RPMI8226 (cell line): ENCODE measurements at regions not wholly inside any gene's neighbourhood (a gene's known extent, or its start where the extent isn't known, plus 50 kb on each side); places are given as distances from the start of the nearest gene placed in this dataset.
"Not testable (repeated sequence)": the region's sequence is repeated elsewhere in the genome, so short reads cannot be mapped to it uniquely, and the experiment has no call there.

Source experiments
- DNase-seq: peaks from one replicate; pipeline ENCODE4 v3.0.0-alpha.2; 2015

DNA sequence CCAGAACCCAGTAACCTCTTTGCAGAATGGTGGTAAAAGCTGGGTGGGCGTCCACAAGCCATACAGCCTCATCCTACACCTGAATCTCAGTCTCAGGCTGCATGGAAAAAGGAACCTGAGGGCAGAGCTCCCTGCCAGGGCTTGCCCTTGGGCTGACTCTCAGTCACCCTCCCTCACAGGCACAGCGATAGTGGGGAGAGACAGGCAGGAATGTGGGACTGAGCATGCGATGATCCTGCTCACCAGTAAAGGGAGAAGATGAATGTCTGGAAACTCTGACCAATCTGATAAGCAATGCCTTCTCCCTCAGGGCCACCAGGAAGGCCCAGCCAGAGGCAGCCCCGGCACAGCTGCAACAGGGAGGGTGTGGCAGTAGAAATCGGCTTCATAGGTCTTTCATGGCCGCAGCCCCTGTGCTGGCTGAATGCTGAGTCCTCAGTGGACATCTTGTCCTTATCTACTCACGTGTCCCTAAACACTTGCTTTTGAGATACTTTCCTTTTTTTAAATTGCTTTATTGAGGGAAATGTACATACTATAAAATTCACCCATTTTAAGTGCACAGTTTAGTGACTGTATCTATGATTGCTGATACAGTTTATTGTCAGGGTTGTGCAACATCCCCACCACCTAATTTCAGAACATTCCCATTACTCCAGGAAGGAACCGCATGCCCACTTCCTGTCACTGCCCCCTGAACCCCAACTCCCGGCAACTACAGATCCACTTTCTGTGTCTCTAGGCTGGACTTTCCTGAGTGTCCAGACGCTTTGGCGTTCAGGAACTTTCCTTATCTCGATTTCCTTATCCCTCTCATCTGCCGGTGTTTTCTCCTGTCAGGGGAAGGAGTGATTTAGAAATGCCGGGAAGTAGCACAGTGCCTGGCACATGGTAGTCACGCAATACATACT is 258.1 kb downstream of the PCNX1 start:
- DNase-seq, result no peak

DNA sequence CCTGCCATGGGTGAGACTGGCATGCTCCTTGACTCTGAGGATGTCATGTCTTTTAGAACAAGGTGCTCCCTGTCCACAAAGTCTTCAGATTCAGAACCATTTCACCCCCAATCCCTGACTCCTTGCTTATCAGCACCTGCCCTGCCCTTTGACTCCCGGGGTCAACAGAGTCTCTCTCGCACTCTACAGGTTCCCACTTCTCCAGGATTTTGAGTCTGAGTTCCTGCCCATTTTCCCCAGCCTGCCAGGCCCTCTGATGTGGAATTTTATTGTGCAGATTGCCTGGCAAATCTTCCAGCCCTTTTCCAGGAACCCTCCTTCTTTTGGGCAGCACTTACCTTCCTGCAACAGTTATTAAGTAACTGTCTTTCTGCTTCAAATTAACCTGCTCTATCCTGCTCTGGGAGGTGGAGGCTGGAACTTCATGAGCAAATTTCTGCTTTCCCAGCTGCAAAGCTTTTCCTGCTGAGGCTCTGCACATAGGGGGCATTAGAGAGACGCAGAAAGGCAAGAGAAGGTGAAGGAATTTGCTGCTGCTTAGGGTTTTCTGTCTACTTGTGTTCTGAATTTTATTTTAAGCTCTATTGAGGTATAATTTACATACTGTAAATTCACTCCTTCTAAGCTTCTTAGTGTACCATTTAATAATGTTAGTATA is 259.1 kb downstream of the PCNX1 start:
- DNase-seq, result peak; percentile 72

DNA sequence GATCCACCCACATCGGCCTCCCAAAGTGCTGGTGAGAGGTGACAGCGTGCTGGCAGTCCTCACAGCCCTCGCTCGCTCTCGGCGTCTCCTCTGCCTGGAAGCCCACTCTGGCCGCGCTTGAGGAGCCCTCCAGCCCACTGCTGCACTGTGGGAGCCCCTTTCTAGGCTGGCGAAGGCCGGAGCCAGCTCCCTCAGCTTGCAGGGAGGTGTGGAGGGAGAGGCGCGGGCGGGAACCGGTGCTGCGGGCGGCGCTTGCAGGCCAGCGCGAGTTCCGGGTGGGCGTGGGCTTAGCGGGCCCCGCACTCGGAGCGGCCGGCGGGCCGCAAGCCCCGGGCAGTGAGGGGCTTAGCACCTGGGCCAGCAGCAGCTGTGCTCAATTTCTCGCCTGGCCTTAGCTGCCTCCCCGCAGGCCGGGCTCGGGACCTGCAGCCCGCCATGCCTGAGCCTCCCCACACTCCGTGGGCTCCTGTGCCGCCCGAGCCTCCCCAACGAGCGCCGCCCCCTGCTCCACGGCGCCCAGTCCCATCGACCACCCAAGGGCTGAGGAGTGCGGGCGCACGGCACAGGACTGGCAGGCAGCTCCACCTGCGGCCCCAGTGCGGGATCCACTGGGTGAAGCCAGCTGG is 260.2 kb downstream of the PCNX1 start:
- not testable (repeated sequence) for DNase-seq

DNA sequence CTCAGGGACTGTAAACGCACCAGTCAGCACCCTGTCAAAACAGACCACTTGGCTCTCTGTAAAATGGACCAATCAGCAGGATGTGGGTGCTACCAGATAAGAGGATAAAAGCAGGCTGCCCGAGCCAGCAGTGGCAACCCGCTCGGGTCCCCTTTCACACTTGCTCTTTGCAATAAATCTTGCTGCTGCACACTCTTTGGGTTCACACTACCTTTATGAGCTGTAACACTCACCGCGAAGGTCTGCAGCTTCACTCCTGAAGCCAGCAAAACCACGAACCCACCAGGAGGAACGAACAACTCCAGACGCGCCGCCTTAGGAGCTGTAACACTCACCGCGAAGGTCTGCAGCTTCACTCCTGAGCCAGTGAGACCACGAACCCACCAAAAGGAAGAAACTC is 260.9 kb downstream of the PCNX1 start:
- not testable (repeated sequence) for DNase-seq

DNA sequence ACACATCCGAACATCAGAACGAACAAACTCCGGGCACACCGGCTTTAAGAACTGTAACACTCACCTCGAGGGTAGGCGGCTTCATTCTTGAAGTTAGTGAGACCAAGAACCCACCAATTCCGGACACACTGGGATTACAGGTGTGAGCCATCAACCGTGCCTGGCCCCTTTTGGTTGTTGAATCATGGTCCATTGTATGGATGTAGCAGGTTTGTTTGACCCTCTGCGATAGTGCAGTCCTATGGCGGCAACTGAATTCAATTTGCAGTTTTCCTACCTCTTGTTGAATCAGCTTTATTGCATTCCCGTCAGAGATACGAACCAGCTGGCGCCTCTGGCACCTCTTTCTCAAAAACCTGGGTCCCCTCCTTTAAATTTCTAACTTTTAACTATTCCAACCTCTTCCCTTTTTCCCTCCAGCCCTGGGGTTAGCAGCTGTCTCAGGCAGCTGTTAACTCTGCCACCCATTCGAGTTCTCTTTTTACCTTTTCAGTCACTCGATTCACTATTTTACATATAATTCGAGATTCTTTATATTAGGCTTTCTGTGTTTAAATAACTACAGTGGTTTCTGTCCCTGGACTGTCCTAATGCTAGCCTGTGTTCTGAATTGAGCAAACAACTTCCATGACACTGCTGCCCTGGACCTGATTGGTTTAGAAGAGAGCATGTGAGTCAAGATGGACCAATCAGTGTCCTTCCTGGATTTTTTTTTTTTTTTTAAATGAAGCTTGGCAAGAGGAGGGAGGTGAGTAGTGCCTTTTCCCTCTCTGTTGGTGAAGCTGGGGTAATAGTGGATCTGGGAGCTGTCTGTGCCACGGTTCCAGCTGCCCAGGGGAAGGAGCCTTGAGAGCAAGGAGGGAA is 261.5 kb downstream of the PCNX1 start:
- DNase-seq, result no peak

DNA sequence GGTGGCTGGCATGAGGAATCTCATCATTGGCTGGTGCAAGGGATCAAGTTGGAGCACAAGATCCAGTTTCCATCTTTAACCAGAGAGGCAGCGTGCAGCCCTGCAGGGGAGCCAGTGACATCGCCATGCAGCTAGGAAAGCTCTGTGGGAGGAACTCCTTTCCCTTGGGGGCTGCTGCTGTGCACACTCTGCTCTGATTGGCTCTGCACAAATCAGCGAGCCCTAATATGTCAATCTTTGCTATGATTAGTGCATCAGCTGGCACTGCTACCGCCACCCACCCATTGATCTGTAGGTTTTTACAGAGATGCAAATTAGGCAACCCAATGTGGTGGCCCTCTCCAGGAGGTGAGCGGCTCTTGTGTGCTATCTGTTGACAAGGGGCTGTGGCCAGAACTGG is 262.6 kb downstream of the PCNX1 start:
- DNase-seq, result no peak

DNA sequence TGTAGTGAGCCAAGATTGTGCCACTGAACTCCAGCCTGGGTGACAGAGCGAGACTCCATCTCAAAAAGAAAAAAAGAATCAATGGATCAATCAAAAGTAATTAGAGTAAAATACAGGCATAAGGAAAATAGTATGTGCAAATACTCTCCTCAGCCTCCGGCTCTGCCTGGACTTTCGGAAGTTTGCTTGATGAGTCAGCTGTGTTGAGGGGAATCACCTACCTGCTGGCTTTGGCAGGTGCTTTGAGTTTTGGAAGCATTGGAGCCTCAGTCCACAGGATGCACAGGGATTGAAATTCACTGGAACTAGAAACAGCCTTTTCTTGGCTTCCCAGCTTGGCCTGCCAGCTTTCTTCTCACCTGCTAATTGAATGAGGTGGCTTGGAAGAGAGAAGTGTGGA is 268.2 kb downstream of the PCNX1 start:
- no peak for DNase-seq

DNA sequence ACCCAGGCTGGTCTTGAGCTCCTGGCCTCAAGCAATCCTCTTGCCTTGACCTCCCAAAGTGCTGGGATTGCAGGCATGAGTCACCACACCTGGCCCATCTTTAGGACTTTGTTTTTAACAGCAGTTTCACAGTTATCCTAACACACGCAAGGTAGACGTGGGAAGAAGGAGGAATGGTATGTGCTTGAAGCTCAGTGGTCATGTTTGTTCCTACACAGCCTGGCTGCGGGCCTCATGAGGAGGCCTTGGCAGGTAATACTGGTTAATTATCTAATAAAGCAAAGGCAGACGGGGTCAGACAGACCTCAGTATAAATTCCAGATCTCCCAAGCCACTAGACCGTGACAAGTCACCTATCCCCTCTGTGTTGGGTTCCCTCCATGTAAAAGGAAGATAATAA is 271.8 kb downstream of the PCNX1 start:
- no peak for DNase-seq

DNA sequence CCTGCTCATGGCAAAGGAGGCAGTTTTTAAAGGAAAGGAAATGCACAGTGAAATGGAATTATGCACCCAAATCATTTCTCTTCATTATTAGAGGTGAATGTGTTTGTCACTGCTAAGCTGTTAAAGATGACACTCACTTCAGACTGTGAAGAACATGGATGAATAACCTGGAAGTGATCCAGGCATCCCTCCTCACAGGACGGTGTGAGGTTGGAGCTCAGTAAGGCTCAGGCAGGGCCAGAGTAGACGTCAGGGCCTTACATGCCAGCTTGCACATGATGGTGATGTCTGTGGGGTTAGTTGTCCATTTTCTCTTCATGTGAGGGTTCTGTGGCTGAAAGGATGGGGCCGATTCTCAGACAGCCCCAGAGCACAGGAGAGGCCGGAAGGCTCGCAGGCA is 273.1 kb downstream of the PCNX1 start:
- no peak for DNase-seq

DNA sequence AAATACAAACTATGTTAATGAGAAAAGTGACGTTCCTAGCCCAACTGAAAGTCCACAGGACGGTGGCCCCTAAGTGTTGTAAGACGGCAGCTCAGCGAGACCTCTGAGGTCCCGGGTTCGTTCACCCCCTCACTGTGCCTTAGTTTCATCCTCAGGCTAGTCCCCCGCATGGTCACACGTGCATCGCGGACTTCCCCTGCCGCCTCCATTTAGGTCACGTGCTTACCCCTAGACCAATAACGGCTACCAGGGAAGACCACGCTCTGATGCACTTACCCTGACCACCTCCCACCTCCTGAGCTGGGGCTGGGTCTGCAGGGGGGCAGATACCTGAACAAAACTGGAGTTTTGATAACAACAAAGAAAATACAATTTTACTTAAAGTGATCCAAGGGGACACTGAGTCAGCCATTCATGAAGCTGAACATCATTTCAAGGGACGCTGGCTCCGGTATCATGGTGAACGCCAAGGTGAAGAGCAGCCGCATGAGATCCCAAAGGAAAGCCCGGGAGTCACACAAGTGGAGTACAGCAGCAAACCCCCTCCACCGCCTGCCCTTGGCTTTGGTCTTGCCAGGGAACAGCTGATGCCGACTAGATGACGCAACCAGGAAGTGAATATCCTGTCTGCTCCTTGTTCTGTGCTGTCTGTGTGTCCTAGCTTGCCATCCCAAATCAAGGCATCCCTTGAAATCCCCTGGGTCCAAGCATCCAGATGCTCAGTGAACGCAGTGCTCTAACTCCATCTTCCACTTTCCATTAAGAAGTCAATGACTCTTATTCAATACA is 274.1 kb downstream of the PCNX1 start:
- no peak for DNase-seq

DNA sequence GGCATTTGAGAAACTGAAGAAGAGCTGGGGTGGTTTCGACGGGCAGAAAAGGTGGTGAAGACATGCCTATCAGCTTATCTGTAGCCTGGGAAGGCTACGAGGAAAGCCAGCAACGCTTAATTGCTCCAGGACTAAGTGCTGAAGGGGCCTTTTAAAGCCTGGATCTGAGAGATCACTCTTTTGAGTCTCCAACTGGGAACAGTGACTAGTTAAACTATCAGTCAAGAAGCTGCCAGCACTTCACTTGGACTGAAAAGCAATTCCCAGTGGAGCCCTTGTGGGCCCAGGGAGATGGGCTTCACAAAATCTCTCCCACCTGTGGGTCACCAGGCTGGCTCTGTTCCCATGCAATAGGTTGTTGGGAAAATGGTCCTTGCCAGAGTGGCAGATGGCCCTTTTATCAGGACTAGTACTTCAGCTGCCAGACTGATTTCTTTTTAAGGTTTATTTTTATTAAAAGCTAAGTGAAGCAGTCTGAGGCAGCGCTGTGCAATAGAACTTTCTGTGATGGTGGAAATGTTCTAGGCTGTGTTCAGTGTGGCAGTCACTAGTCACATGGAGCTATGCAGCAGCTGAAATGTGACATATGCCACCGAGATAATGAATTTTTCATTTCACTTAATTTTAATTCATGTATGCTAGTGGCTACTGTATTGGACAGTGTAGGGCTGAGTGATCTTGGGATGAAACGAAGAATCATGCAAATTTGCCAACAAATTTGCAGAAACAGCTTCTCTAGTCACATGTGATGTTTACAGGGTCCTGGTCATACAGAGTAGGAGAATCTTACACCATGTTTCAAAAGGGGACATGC is 276.8 kb downstream of the PCNX1 start:
- DNase-seq, result no peak

DNA sequence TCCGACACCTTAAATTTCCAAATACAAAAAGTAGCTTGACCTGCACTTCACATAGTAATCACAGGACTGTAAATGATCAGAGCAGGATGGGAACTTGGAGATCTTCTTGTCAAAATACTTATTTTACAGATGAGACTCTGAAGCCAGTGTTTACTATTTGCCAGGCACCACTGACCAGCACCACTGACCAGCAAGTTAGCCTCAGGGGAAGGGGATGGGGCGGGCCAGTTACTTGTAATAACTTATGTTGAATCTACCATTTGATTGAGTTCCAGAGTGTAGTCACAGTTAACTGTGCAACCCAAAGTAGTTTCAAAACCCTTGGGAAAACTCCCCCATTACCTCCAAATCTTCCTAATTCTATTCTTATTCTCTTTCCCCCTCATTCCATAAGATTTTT is 278.4 kb downstream of the PCNX1 start:
- no peak for DNase-seq

DNA sequence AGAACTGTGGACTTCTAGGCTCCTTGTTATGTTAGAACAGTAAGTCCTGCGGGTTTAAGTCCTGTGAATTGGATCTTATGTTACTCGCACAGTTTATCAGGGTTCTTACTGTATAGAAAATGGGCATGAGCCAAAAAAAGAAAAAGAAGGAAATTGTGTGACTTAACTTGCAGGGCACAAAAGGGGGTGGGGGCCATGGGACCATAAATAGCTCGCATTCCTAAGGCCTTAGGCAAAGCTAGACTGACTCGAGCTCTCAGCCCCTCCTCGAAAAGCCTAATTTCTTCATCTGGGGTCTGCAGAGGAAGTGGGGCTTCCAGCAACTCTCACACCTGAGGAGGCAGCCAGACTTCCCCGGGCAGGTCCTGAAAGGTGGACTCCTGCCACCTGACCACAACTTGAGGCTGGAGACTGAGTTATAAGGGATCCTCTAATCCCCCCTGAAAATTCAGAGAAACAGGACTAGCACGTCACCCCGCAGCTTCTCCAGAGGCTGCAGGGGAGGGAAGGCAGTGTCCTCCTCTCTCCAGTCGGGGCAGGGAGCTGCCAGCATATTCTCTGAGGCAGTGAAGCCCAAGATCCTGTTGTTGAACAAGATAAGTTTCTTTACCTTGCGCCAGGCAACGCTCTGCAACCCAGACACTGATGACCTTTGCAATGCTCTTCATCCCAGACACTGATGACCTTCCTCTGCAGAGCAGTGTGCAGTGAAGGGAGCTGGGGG is 280.5 kb downstream of the PCNX1 start:
- no peak for DNase-seq

DNA sequence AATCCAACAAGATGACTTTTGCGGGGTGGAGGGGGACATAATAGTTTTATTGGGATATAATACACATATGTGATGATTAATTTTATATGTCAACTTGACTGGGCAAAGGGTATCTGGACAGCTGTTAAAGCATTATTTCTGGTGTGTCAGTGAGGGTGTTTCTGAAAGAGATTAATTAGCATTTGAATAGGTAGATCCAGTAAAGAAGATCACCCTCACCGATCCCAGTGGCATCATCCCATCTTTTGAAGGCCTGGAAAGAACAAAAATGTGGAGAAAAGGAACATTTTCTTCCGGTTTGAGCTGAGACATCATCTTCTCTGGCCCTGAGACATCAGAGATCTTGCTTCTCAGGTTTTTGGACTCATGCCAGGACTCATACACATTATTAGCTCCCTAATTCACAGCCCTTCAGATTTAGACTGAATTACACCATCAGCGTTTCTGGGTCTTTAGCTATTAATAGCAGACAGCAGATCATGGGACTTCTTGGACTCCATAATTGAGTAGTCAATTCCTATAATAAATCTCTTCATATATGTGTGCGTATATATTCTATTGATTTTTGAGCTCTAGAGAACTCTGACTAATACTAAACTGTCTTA is 283.6 kb downstream of the PCNX1 start:
- DNase-seq, result peak; percentile 65

DNA sequence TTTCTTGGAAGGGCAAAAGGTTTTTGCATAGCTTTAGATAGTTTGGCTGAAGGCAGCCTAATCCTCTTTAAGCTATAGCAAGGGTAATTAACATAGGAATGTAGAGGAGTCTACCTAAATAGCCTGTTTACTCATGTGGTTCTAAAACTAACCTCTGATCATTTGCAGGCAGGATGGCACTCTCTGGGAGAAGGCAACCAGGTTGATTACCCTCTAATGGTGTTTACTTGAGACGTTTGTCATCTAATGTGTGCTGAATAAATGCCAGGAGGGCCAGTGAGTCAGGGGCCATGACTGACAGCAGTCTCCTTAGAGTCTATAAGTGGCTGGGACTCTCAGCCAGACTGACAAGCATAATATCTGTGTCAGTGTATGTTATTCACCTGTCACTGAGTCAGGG is 286.4 kb downstream of the PCNX1 start:
- DNase-seq, result no peak

DNA sequence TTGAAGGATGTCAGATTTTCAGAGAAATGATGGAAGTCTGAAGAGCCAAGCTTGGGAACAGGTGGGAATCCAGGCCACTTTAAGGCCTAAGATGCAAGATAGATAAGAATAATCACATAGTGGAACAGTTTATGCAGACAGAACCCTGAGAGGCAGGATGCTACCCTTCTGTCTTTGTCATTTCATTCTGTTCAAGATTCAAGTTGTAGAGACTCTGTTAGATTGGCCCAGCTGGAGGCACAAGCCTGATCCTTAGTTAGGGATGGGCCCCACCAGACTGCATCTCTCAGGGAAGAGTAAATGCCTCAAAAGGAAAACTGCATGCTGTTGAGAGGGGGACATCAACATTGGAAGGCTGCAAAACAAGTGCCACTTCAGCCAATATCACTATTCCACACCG is 287.0 kb downstream of the PCNX1 start:
- no peak for DNase-seq

DNA sequence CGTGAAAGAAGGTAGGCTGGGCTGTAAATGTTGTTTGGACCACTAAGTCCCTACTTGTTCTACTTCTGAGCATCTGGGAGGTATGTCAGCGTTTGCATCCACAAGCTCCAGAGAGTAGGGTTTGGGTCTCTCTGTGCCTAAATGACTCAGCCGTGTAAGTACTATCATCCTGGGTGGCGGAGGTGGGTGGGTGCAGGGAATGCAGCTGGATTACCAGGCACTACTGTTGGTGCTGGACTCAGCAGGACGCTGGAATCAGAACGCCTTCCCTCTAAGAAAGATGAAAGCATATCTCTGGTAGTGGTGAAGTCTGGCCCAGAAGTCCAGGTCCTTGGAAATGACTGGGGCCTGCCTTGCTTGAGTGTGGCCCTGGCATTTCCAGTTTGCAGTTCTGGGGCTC is 289.7 kb downstream of the PCNX1 start:
- no peak for DNase-seq

DNA sequence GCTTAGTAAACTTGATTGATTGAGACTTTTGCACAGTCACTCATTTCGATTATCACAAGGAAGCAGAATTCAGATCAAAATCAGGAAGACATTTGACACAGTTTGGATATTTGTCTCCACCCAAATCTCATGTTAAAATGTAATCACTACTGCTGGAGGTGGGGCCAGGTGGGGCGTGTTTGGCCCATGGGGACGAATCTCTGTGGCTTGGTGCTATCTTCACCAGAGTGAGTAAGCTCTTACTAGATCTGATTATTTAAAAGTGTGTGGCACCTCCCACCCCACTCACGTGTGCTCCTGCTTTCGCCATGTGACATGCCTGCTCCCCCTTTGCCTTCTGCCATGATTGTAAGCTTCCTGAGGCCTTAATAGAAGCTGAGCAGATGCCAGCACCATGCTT is 291.4 kb downstream of the PCNX1 start:
- DNase-seq, result no peak

DNA sequence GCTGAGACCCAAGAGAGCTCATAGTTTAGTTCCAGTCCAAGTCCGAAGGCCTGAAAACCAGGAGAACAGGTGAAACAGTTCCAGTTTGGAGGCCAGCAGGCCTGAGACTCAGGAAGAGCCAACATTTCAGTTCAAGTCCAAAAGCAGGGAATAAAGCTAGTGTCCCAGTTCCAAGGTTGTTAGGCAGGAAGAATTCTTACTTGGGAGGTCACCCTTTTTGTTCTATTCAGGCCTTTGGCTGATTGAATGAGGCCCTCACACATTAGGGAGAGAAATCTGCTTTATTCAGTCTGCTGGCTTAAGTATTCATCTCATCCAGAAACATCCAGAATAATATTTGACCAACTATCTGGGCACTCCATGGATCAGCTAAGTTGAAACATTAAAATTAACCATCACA is 294.6 kb downstream of the PCNX1 start:
- no peak for DNase-seq

DNA sequence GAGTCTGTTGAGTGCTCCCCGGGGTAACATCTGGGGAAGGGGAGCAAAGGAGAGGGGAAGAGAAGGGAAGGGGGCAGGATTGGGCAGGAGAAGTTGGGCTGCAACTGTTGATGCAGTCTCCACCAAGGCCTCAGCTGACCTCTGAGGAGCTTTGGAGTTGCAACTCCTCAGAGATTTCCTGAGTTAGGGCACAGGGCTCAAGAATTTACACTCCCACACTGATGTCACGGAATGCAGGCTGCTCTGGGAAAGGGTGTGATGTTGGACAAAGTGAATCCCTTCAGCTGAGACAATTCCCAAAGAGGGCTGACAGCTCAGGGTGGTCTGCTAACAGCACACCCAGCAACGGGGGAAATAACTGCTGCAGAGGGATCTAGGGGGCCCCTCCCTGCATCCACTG is 295.6 kb downstream of the PCNX1 start:
- no peak for DNase-seq
